ENCODE measurements at regions not wholly inside any gene's neighbourhood (a gene's known extent, or its start where the extent isn't known, plus 50 kb on each side); places are given as distances from the start of the nearest gene placed in this dataset.

DNA sequence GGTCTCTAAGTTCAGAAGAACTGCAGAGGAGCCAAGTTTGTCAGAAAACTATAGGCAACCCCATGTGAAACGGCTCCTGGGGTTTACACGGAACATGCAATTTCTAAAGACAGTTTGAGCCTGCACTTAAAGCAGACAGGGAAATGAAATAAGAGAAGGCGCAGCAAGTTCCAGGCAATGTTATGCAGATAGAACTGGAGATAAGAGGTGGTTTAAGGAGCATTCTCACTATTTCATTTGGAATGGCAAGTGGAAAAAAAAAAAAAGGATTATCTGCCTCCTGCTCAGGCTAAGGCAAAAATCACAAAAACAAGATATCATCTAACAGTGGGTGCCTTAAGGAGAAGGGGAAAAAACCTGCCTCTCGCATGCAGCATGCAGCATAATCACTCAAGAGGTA, 2252.4 kb downstream of the MAT2B start:
- peak; percentile 30 for DNase-seq (ENCODE audit: low read depth)
- TF ChIP-seq, protein P1, sequence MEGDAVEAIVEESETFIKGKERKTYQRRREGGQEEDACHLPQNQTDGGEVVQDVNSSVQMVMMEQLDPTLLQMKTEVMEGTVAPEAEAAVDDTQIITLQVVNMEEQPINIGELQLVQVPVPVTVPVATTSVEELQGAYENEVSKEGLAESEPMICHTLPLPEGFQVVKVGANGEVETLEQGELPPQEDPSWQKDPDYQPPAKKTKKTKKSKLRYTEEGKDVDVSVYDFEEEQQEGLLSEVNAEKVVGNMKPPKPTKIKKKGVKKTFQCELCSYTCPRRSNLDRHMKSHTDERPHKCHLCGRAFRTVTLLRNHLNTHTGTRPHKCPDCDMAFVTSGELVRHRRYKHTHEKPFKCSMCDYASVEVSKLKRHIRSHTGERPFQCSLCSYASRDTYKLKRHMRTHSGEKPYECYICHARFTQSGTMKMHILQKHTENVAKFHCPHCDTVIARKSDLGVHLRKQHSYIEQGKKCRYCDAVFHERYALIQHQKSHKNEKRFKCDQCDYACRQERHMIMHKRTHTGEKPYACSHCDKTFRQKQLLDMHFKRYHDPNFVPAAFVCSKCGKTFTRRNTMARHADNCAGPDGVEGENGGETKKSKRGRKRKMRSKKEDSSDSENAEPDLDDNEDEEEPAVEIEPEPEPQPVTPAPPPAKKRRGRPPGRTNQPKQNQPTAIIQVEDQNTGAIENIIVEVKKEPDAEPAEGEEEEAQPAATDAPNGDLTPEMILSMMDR (IDR thresholded peaks at IDR 0.05; ENCODE audit: control insufficient read depth, extremely low read depth, insufficient read depth): no peak

DNA sequence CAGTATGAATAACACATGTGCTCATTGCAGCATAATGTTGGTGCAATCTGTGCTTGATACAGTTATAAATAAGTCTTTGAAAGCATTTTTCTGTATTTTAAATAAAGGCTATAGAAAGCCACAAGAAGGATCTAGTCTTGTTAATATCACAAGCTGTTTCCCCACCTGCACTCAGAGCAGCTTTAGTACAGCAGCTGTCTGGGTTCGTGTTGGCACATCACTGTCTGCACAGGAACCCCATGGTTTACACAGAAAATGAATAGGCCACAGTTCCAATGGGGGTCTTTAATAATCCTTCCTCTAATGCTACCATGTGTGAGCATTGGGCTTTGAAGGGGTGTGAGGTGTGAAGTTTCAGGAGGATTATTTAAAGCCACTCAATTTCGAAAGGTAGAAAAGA, 2269.7 kb downstream of the MAT2B start:
- H3K4me3 ChIP-seq (ENCODE audit: low read depth, low read length): no peak overlapping the region
- no peak for DNase-seq (ENCODE audit: low read depth)
- TF ChIP-seq, protein P1 (IDR thresholded peaks at IDR 0.05; ENCODE audit: control insufficient read depth, extremely low read depth, insufficient read depth): no peak

More for the DNA sequence above, 2252.4 kb downstream of the MAT2B start:
- no peak overlapping the region for H3K4me3 ChIP-seq (ENCODE audit: low read depth, low read length)

- TF ChIP-seq, protein P1 (IDR thresholded peaks at IDR 0.05; ENCODE audit: control insufficient read depth, extremely low read depth, insufficient read depth): no peak
- no peak overlapping the region for H3K4me3 ChIP-seq (ENCODE audit: low read depth, low read length)
- DNase-seq (ENCODE audit: low read depth): no peak
Measured at GRCh38 chr5:165779505-165779904, 2274.1 kb downstream of the MAT2B start.

DNA sequence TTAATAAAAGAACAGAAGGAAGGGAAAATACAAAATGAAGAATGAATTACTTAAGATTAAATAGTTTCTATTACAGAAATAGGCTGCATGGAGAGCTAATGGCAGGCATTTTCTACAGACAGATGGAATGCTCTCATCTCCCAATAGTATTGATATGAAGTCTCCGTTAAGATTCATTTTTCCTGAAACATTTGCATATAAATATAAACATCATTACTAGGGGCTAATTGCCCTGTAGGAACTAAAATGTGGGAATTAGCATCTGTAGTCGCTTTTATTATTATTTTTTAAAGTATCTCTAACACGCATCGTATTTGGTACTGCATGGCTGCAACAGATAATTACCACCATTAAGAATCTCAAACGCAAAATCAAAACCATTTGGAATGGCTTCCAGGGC, 2275.5 kb downstream of the MAT2B start:
- no peak for DNase-seq (ENCODE audit: low read depth)
- no peak overlapping the region for H3K4me3 ChIP-seq (ENCODE audit: low read depth, low read length)
- TF ChIP-seq, protein P1 (IDR thresholded peaks at IDR 0.05; ENCODE audit: control insufficient read depth, extremely low read depth, insufficient read depth): no peak

DNA sequence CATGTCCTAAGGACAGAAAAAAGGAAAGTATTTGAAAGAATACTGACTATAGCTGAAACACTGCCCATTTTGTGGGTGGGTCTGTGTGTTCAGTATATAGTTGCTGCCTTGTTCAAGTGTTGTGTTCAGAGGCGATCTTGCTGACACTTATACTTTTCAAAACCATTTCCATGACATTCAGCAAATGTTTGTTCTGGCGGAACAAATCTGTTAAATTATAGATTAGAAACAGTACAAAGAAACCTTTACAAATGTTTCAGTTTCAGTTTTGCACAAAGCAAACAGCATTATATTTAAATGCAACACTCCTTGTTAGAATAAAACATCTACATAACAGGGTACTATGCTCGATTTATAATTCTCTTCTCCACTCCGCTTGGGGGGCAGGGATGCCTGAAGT, 2276.3 kb downstream of the MAT2B start:
- no peak overlapping the region for H3K4me3 ChIP-seq (ENCODE audit: low read depth, low read length)
- DNase-seq (ENCODE audit: low read depth): peak; percentile 80
- TF ChIP-seq, protein P1 (IDR thresholded peaks at IDR 0.05; ENCODE audit: control insufficient read depth, extremely low read depth, insufficient read depth): no peak

- no peak overlapping the region for H3K4me3 ChIP-seq (ENCODE audit: low read depth, low read length)
- DNase-seq (ENCODE audit: low read depth): peak; percentile 97
- TF ChIP-seq, protein P1 (IDR thresholded peaks at IDR 0.05; ENCODE audit: control insufficient read depth, extremely low read depth, insufficient read depth): no peak
Measured at GRCh38 chr5:165783024-165783423, 2277.6 kb downstream of the MAT2B start.

GRCh38 chr5:165786073-165786472, 2280.7 kb downstream of the MAT2B start:
- H3K4me3 ChIP-seq (ENCODE audit: low read depth, low read length): no peak overlapping the region
- TF ChIP-seq, protein P1 (IDR thresholded peaks at IDR 0.05; ENCODE audit: control insufficient read depth, extremely low read depth, insufficient read depth): no peak

More at GRCh38 chr5:165786073-165786472, 2280.7 kb downstream of the MAT2B start:
- peak; percentile 94 for DNase-seq (ENCODE audit: low read depth)

All from LNCaP clone FGC (cell line).